ENCODE measurements at regions not wholly inside any gene's neighbourhood (a gene's known extent, or its start where the extent isn't known, plus 50 kb on each side); places are given as distances from the start of the nearest gene placed in this dataset.

DNA sequence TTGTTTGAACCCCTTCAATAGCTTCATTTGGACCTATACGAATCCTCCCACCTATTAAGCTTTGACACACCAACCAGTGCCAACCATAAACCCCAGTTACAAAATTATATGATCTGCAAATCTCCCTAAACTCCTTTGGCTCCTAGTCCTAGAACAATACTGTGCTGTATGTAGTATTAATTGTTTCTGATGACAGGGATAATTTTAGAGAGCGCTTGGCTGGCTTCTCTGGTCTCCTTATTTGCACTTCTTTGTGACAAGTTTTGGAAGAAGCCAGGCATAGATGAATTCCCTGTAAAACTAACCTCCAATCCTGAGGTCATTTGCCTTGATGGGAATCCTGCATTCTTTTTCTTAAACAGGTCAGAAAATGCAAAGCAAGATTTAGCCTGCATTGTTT is 433.0 kb downstream of the PPARGC1A start:
- H3K4me3 ChIP-seq (ENCODE audit: insufficient read depth, low read length, poor library complexity, severe bottlenecking) = no peak overlapping the region
- H3K27ac ChIP-seq (ENCODE audit: low read depth, low read length) = no peak overlapping the region
- no peaks in the 10 kb centered on the region for H3K27me3 ChIP-seq (ENCODE audit: low read length)
- no peak overlapping the region for H2AFZ ChIP-seq (ENCODE audit: low read depth, low read length, severe bottlenecking)
- H3K9me3 ChIP-seq (ENCODE audit: insufficient read depth, low read length) = no peaks in the 10 kb centered on the region
- no peaks in the 10 kb centered on the region for H3K36me3 ChIP-seq (ENCODE audit: low read length)
- no peaks in the 10 kb centered on the region for H3K9me2 ChIP-seq (replicated peaks; ENCODE audit: insufficient read depth, low read length)
- no peaks in the 10 kb centered on the region for H4K20me1 ChIP-seq (ENCODE audit: low read depth, low read length)
- no peaks in the 10 kb centered on the region for H3F3A ChIP-seq (ENCODE audit: insufficient read depth)
- no peak overlapping the region for H3K4me2 ChIP-seq (ENCODE audit: low read depth, low read length, poor library complexity, severe bottlenecking)
- H3K9ac ChIP-seq (ENCODE audit: low read length) = no peak overlapping the region
- no peaks in the 10 kb centered on the region for H3K79me2 ChIP-seq (ENCODE audit: insufficient read depth, low read length)
- TF ChIP-seq, protein P1, sequence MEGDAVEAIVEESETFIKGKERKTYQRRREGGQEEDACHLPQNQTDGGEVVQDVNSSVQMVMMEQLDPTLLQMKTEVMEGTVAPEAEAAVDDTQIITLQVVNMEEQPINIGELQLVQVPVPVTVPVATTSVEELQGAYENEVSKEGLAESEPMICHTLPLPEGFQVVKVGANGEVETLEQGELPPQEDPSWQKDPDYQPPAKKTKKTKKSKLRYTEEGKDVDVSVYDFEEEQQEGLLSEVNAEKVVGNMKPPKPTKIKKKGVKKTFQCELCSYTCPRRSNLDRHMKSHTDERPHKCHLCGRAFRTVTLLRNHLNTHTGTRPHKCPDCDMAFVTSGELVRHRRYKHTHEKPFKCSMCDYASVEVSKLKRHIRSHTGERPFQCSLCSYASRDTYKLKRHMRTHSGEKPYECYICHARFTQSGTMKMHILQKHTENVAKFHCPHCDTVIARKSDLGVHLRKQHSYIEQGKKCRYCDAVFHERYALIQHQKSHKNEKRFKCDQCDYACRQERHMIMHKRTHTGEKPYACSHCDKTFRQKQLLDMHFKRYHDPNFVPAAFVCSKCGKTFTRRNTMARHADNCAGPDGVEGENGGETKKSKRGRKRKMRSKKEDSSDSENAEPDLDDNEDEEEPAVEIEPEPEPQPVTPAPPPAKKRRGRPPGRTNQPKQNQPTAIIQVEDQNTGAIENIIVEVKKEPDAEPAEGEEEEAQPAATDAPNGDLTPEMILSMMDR (IDR thresholded peaks at IDR 0.05; ENCODE audit: insufficient read depth, low read length, poor library complexity, severe bottlenecking) = no peak
- TF ChIP-seq EZH2phosphoT487 (conservative IDR thresholded peaks at IDR 0.05; ENCODE audit: low read length) = no peak

DNA sequence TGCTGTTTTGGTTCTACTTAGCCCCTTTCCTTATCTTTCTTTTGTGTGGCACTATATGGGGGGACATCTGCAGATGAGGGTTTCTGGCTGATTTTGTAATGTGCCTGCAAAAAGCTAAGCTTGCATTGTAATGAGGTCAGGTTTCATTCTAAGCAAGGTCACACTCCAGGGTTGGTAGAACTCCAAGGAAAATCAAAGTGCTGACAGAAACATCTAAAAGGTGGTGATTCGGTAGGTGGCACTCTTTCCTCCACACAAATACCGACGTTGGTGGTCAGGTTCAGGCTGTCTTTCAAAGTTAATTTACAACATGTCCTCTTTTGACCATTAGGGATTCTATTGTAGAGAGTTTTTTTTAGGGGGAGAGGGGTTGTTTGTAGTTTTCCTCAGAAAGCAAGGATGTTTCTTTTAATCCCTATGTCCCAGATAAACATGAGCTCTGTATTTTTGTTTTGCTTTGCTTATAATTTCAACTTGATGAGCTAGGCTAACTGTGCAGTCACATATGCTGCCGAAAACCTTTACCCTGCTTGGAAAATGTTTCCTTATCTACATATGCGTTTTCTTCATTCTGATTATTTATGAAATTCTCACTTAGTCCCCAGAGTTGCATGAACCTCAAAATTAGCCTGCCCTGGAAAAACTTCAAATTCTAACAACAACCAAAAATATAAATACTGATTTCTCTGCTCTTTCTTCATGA is 434.2 kb downstream of the PPARGC1A start:
- Histone ChIP-seq H3K27me3 (ENCODE audit: low read length) (no peaks in the 10 kb centered on the region), H3K9me2 (replicated peaks; ENCODE audit: insufficient read depth, low read length) (no peaks in the 10 kb centered on the region), H3F3A (ENCODE audit: insufficient read depth) (no peaks in the 10 kb centered on the region), H2AFZ (ENCODE audit: low read depth, low read length, severe bottlenecking) (no peak overlapping the region), H3K36me3 (ENCODE audit: low read length) (no peaks in the 10 kb centered on the region), H3K4me3 (ENCODE audit: insufficient read depth, low read length, poor library complexity, severe bottlenecking) (no peak overlapping the region), H3K27ac (ENCODE audit: low read depth, low read length) (no peak overlapping the region), H3K4me2 (ENCODE audit: low read depth, low read length, poor library complexity, severe bottlenecking) (no peak overlapping the region), H4K20me1 (ENCODE audit: low read depth, low read length) (no peaks in the 10 kb centered on the region), H3K79me2 (ENCODE audit: insufficient read depth, low read length) (no peaks in the 10 kb centered on the region), H3K9me3 (ENCODE audit: insufficient read depth, low read length) (no peaks in the 10 kb centered on the region), H3K9ac (ENCODE audit: low read length) (no peak overlapping the region)
- TF ChIP-seq, protein P1 (IDR thresholded peaks at IDR 0.05; ENCODE audit: insufficient read depth, low read length, poor library complexity, severe bottlenecking) = no peak
- TF ChIP-seq EZH2phosphoT487 (conservative IDR thresholded peaks at IDR 0.05; ENCODE audit: low read length) = no peak

- H3K79me2 ChIP-seq (ENCODE audit: insufficient read depth, low read length) = no peaks in the 10 kb centered on the region
- no peak overlapping the region for H3K27ac ChIP-seq (ENCODE audit: low read depth, low read length)
- no peaks in the 10 kb centered on the region for H3K9me3 ChIP-seq (ENCODE audit: insufficient read depth, low read length)
- H4K20me1 ChIP-seq (ENCODE audit: low read depth, low read length) = no peaks in the 10 kb centered on the region
- no peak overlapping the region for H3K4me3 ChIP-seq (ENCODE audit: insufficient read depth, low read length, poor library complexity, severe bottlenecking)
- no peaks in the 10 kb centered on the region for H3F3A ChIP-seq (ENCODE audit: insufficient read depth)
- H3K36me3 ChIP-seq (ENCODE audit: low read length) = no peaks in the 10 kb centered on the region
- TF ChIP-seq, protein P1 (IDR thresholded peaks at IDR 0.05; ENCODE audit: insufficient read depth, low read length, poor library complexity, severe bottlenecking) = no peak
- no peak for TF ChIP-seq EZH2phosphoT487 (conservative IDR thresholded peaks at IDR 0.05; ENCODE audit: low read length)
- no peak overlapping the region for H3K4me2 ChIP-seq (ENCODE audit: low read depth, low read length, poor library complexity, severe bottlenecking)
- H3K9me2 ChIP-seq (replicated peaks; ENCODE audit: insufficient read depth, low read length) = no peaks in the 10 kb centered on the region
- no peak overlapping the region for H2AFZ ChIP-seq (ENCODE audit: low read depth, low read length, severe bottlenecking)
- H3K9ac ChIP-seq (ENCODE audit: low read length) = no peak overlapping the region
- H3K27me3 ChIP-seq (ENCODE audit: low read length) = no peaks in the 10 kb centered on the region
Measured at GRCh38 chr4:23441530-23442069, 448.2 kb downstream of the PPARGC1A start.

Data from SU-DHL-6 (cell line).